HG02870 (cell line): ENCODE measurements at regions not wholly inside any gene's neighbourhood (a gene's known extent, or its start where the extent isn't known, plus 50 kb on each side); places are given as distances from the start of the nearest gene placed in this dataset.
"Not testable (repeated sequence)": the region's sequence is repeated elsewhere in the genome, so short reads cannot be mapped to it uniquely, and the experiment has no call there.

ENCODE experiments used
- ATAC-seq: cut with Tn5 transposase; IDR thresholded peaks from one replicate; pipeline ENCODE4 v1.9.1; 2021; ENCODE audit warnings: mild to moderate bottlenecking, moderate library complexity; ENCODE audit not compliant: unreplicated experiment

GRCh38 chr7:11221984-11222383 is 248.3 kb downstream of the PHF14 start:
- ATAC-seq: no peak

GRCh38 chr7:11224535-11224934 is 250.9 kb downstream of the PHF14 start:
- no peak for ATAC-seq

DNA sequence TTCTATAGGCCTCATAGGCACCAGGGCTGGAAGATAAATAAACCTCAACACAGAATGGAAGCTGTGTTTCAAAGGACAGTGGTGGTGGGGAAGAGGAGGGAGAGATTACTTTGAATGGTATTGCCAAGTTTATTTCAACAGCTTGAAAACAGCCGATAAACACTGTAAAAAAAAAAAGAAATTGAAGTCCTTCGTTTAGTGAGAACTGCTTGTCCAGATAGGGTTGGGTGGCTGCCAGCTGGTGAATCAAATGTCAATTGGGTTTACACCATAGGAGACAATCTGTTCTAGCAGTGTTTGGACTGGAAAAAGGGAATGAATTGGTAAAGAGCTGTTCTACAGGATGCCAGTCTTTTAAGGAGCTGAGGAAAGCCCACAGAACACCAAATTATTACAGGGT is 254.8 kb downstream of the PHF14 start:
- ATAC-seq: no peak

GRCh38 chr7:11231190-11231589 is 257.5 kb downstream of the PHF14 start:
- no peak for ATAC-seq

DNA sequence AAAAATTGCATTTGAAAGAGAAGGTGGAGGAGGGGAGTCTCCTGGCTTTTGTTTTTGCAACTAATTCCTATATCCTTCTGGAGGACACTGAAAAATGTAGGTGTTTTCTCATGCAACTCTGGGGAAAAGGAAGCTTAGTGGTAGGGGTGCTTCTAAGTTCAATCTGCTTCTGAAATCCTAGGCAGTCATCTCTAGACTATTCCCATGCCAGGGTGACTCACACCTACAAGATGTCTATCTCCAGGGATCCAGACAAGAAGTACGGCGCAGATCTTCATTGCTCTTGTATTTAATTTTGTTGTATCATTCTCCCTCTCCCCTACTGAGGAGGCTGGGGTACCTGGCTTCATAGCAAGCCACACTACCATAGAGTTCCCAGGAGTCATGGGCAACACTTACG is 258.8 kb downstream of the PHF14 start:
- ATAC-seq: no peak

GRCh38 chr7:11233871-11234270 is 260.2 kb downstream of the PHF14 start:
- ATAC-seq: no peak

DNA sequence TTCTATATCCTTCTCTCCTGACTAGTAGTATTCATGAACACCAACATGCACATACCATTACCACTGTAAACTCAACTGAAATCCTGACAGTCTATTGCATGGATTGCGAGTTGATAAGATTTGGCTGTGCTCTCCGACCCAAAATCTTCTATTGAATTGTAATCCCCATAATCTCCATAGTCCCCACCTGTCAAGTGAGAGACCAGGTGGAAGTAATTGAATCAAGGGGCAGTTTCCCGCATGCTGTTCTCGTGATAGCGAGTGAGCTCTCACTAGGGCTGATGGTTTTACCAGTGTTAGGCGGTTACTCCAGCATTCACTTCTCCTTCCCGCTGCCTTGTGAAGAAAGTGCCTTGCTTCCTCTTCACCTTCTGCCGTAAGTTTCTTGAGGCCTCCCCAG is 261.8 kb downstream of the PHF14 start:
- no peak for ATAC-seq

GRCh38 chr7:11236680-11237079 is 263.0 kb downstream of the PHF14 start:
- no peak for ATAC-seq

GRCh38 chr7:11237742-11238141 is 264.1 kb downstream of the PHF14 start:
- ATAC-seq: no peak

DNA sequence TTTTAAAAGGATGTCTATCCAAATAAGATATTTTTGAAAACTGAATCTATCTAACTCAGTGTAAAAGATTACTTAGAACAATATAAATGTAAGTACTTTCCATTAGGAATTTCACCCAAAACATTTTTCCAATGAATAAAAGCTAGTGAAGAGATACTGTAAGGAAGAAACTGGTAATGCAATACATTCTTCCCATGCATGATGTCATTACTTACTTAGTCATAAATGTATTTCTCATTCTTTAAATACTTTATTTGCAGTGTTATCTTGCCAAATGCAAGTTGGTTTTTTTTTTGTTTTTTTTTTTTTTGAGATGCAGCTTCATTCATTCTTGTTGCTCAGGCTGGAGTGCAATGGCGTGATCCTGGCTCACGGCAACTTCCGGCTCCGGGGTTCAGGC is 265.6 kb downstream of the PHF14 start:
- ATAC-seq: no peak

- ATAC-seq: no peak
These were observed 270.1 kb downstream of the PHF14 start for GRCh38 chr7:11243739-11244138.

GRCh38 chr7:11244149-11244548 is 270.5 kb downstream of the PHF14 start:
- ATAC-seq: no peak

DNA sequence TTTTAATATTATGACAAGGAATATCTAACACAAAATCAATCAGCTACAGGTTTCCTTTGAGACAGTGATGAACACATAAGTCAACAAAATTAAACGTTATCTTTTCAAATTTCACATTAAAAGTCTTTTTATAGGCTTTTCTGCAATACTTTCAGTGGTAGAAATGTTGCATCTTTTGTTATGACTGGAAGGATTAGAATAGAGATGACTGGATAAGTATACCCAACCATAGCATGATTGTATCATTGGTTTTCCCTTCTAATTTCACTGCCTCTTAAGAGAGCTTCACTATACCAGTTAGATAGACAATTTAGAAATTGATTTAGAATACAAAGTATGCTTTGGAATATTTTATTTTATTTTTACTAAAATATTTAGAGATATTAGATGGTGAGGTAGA is 273.9 kb downstream of the PHF14 start:
- no peak for ATAC-seq

DNA sequence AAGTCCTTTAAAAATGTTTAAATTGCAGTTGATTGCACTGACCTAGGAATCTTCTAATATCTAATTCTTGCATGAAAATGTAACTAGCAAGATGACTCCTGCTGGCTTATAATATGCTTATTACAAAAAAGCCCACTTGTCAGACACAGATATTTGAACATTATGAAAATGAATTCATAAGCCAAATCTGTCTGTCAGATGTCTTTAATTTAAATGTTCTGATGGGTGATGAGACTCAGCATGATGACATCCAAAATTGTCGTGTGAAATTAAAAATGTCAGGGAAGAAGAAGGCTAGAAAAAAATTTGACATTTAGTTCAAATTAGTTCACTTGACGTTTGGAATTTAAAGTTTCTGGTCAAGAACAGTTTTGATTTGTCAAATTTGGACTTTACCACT is 277.8 kb downstream of the PHF14 start:
- ATAC-seq: no peak

DNA sequence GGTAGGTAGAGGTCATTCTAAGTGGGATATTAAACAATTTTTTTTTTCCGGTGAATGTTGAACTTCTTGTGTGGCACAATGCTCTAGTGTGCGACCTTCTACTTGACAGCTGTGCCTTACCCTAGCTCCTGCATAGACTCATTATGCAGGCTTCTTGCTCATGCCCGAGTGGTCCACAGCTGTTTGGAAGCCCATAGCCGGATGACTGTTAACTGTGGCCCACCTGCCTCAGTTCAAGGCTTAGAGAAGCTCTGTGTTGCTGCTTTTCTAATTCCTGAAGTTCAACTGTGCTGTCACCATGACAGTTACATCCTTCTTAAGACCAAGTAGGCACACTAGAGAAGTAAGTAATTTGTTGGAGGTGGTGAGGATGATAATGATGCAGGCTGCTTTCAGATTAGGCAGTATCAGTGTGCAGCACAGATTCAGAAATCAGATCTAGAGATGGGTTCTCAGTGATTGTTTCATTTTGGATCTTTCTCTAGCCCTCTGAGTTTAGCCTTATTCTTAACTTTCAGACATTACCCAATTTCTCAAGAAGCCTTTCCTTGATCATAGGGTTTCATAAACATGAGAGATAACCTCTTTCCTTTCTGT is 278.4 kb downstream of the PHF14 start:
- ATAC-seq: peak; percentile 27

DNA sequence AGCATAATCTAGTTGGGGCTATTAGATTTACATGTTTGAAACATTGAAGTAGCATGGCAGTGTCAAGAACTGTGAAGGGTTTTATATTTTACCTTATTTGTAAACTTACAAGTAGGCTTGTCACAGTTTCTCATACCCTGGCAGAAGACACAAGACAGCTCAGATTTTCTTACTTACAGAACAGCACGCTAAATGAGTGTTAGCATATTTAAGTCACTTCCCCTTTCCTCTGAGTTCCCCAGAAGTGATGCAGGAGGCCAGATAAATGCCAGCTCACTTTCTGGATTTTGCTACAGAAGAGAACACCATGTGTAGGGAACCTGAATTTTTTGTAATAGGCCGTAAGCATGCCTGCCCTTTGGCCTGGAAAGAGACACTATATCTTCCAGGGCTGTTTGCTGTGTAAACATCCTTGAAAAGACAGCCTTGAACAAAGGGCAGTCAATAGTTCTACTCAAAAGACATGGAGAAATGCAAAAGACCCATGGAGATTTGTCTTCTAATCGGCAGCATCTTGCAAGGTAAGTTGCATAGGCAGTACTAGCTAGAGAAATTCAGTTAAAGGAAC is 279.1 kb downstream of the PHF14 start:
- peak; percentile 81 for ATAC-seq

GRCh38 chr7:11256501-11256900 is 282.8 kb downstream of the PHF14 start:
- ATAC-seq: no peak

- ATAC-seq: no peak
These were observed 287.8 kb downstream of the PHF14 start for GRCh38 chr7:11261470-11261869.

DNA sequence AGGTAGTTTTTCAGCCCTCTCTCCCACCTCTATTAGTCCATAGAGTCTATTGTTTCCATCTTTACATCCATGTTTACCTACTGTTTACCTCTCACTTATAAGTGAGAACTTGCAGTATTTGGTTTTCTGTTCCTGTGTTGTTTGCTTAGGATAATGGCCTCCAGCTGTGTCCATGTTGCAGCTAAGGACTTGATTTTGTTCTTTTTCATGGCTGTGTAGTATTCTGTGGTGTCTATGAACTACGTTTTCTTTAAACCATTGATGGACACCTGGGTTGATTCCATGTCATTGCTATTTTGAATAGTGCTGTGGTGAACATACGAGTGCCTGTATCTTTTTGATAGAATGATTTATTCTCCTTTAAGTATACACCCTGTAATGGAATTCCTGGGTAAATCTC is 292.4 kb downstream of the PHF14 start:
- ATAC-seq: no peak

DNA sequence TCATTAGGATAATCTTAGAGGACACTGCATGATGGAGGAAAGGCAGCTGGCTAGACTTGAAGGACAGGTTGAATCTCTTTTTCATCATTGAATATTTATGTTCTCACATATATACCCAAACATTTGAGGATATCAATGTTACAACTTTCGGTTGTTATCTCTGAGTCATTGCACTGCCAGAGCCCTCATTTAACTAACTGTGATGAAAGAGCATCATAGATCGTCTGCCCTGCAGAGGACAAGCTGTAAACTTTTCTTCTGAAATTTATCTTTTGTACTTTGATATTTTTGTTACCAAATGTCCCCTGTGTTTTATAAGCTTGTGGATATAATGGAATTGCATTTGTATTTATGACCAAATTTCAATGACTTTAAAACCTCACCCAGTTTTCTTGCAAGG is 298.7 kb downstream of the PHF14 start:
- no peak for ATAC-seq

DNA sequence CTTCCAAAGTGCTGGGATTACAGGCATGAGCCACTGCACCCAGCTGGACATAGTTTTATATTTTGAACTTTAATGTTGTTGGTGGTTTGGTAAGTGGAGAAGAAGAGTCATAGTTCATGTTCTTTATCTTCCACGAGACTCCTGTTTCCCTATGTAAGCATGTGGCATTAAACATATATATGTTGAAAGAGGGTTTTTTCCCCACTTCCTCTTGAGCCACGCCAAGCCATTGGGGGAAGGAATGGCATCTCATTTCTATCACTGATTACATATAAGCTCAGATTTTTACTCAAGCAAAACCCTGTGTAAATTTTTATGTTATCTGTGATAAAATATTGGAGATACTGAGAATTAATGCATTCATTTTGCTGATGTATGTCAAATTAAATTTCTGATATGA is 300.4 kb downstream of the PHF14 start:
- ATAC-seq: no peak

- no peak for ATAC-seq
These were observed 308.3 kb downstream of the PHF14 start for GRCh38 chr7:11281953-11282352.

DNA sequence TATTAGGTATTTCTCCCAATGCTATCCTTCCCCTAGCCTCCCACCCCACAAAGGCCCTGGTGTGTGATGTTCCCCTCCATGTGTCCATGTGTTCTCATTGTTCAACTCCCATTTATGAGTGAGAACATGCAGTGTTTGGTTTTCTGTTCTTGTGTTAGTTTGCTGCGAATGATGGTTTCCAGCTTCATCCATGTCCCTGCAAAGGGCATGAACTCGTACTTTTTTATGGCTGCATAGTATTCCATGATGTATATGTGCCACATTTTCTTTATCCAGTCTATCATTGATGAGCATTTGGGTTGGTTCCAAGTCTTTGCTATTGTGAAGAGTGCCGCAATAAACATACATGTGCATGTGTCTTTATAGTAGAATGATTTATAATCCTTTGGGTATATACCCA is 309.9 kb downstream of the PHF14 start:
- not testable (repeated sequence) for ATAC-seq
